ENCODE measurements at regions not wholly inside any gene's neighbourhood (a gene's known extent, or its start where the extent isn't known, plus 50 kb on each side); places are given as distances from the start of the nearest gene placed in this dataset.

DNA sequence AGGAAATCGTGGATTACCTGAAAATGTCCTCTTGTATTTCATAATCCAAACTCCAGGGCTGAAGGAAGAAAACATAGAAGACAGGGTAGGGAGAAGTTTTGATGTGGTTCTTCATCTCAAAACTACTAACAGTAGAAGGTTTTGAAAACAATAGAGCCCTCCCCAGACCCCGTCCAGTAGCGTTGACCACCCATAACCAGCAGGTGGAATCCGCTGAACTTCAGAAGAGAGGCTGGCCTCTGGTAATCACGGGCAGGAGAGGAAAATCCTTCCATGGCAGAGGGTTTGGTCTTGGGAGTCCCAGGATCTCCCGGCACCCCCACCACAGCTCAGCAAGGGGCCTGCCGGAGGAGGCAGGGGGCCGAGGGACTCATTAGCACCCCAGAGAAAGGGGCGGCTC lies 333.4 kb upstream of the RNF32 start:
- TF ChIP-seq POLR2A (IDR thresholded peaks at IDR 0.05; ENCODE audit: low read depth, low read length) (no peak), POLR2AphosphoS5 (IDR thresholded peaks at IDR 0.05; ENCODE audit: low read depth, low read length) (no peak)
